Subcutaneous abdominal adipose tissue (tissue), 5 donors: ENCODE measurements at regions not wholly inside any gene's neighbourhood (a gene's known extent, or its start where the extent isn't known, plus 50 kb on each side); places are given as distances from the start of the nearest gene placed in this dataset.

Experiments
- H3K27ac ChIP-seq: one replicate; pipeline ENCODE4 v1.7.0; 2013; ENCODE audit warnings: low read depth, mild to moderate bottlenecking, inconsistent platforms, low read length, moderate library complexity
- H3K27me3 ChIP-seq, 5 donors: one replicate each; pipeline ENCODE4 v1.7.0; 2013; ENCODE audit warnings: low read length in 5 of 5, inconsistent platforms in 1 of 5; ENCODE audit not compliant: control insufficient read depth in 5 of 5, insufficient read depth in 4 of 5
- H3K36me3 ChIP-seq, 5 donors: one replicate each; pipeline ENCODE4 v1.7.0; 2013; ENCODE audit warnings: low read length in 5 of 5; ENCODE audit not compliant: control insufficient read depth in 5 of 5, insufficient read depth in 5 of 5
- H3K4me1 ChIP-seq, 5 donors: one replicate each; pipeline ENCODE4 v1.7.0; 2013; ENCODE audit warnings: low read length in 5 of 5, mild to moderate bottlenecking in 3 of 5, moderate library complexity in 1 of 5; ENCODE audit not compliant: control insufficient read depth in 5 of 5, insufficient read depth in 5 of 5
- H3K4me3 ChIP-seq, 5 donors: one replicate each; pipeline ENCODE4 v1.7.0; 2013; ENCODE audit warnings: low read length in 5 of 5, low read depth in 1 of 5
- H3K9ac ChIP-seq, 5 donors: one replicate each; pipeline ENCODE4 v1.7.0; 2013; ENCODE audit warnings: low read length in 5 of 5, mild to moderate bottlenecking in 4 of 5, moderate library complexity in 3 of 5
- H3K9me3 ChIP-seq, 5 donors: one replicate each; pipeline ENCODE4 v1.7.0; 2013; ENCODE audit warnings: low read length in 5 of 5; ENCODE audit not compliant: control insufficient read depth in 5 of 5
- donor health status: healthy.
- donor health status: healthy.
- donor health status: healthy.
- donor health status: healthy.
- donor health status: healthy.

- H3K27me3 ChIP-seq: no peaks in the 10 kb centered on the region
- no peak overlapping the region for H3K9ac ChIP-seq
- H3K4me1 ChIP-seq: peaks cover 0 to 13% (median 4%) of the 10 kb centered on the region in 5 donors
- H3K4me3 ChIP-seq: no peak overlapping the region
- H3K27ac ChIP-seq: no peak overlapping the region
- no peaks in the 10 kb centered on the region for H3K36me3 ChIP-seq
- no peaks in the 10 kb centered on the region for H3K9me3 ChIP-seq
Measured at GRCh38 chr7:17016402-17017010, 134.7 kb upstream of the AGR3 start.

DNA sequence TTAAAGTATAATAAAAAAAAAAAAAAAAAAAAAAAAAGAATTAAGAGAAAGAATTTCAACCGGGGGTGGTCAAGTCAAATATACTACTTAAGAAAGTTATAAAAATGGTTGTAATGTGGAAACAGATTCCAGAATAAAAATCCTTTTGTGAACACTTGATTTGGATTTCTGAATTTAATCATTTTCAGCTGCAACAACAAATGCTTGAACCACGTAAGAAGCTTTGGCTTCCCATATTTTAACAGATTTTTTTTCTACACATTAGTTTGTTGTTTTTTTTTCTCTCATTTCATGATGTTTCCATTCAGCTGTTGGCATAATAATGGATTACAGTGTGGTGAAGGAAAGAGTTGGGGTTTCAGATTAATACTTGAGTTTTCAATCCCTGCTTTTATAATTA lies 137.3 kb upstream of the AGR3 start:
- Histone ChIP-seq H3K9ac (no peak overlapping the region), H3K4me1 (peaks cover 0 to 13% (median 4%) of the 10 kb centered on the region in 5 donors), H3K36me3 (no peaks in the 10 kb centered on the region), H3K9me3 (no peaks in the 10 kb centered on the region), H3K4me3 (no peak overlapping the region), H3K27ac (no peak overlapping the region), H3K27me3 (no peaks in the 10 kb centered on the region)

- Histone ChIP-seq H3K4me3 (no peak overlapping the region), H3K4me1 (peaks cover 0 to 13% (median 4%) of the 10 kb centered on the region in 5 donors), H3K9me3 (no peaks in the 10 kb centered on the region), H3K27me3 (no peaks in the 10 kb centered on the region), H3K9ac (no peak overlapping the region), H3K36me3 (no peaks in the 10 kb centered on the region), H3K27ac (no peak overlapping the region)
Measured at GRCh38 chr7:17020250-17020649, 138.5 kb upstream of the AGR3 start.

DNA sequence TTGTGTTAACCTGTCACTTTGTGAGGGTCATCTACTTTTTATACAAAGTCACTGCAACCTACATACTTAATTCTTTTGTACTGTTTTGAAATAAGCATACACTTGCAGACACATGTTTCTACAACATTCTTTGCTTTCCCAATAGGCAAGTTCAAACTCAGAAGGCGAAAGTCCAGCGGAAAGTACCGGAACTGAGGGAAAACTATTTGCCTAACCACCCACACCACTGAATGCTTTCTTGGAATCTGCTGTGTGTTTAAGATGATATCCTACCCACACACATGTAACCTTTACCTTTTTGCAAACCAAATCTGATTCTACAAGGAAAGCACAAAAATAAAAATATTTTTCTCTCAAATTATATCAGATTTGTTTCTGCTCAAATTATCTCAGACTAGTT lies 139.4 kb upstream of the AGR3 start:
- no peak overlapping the region for H3K9ac ChIP-seq
- no peaks in the 10 kb centered on the region for H3K27me3 ChIP-seq
- H3K36me3 ChIP-seq: no peaks in the 10 kb centered on the region
- H3K4me1 ChIP-seq: peaks cover 0 to 7% (median 4%) of the 10 kb centered on the region in 5 donors
- H3K9me3 ChIP-seq: no peaks in the 10 kb centered on the region
- H3K4me3 ChIP-seq: no peak overlapping the region
- H3K27ac ChIP-seq: no peak overlapping the region

- no peak overlapping the region for H3K27ac ChIP-seq
- peaks cover 0 to 3% (median 3%) of the 10 kb centered on the region in 5 donors for H3K9me3 ChIP-seq
- no peaks in the 10 kb centered on the region for H3K36me3 ChIP-seq
- no peaks in the 10 kb centered on the region for H3K27me3 ChIP-seq
- no peak overlapping the region for H3K9ac ChIP-seq
- no peak overlapping the region for H3K4me3 ChIP-seq
- H3K4me1 ChIP-seq: peaks cover 0 to 11% (median 4%) of the 10 kb centered on the region in 5 donors
Measured at GRCh38 chr7:17022920-17023319, 141.1 kb upstream of the AGR3 start.

- Histone ChIP-seq H3K4me1 (peaks cover 0 to 12% (median 6%) of the 10 kb centered on the region in 5 donors), H3K36me3 (no peaks in the 10 kb centered on the region), H3K9me3 (peaks cover 0 to 10% (median 4%) of the 10 kb centered on the region in 5 donors), H3K27ac (no peak overlapping the region), H3K4me3 (no peak overlapping the region), H3K9ac (no peak overlapping the region), H3K27me3 (no peaks in the 10 kb centered on the region)
Measured at GRCh38 chr7:17026269-17026668, 144.5 kb upstream of the AGR3 start.

GRCh38 chr7:17027143-17027788 lies 145.5 kb upstream of the AGR3 start:
- Histone ChIP-seq H3K4me1 (peaks cover 0 to 12% (median 6%) of the 10 kb centered on the region in 5 donors), H3K27me3 (no peaks in the 10 kb centered on the region), H3K27ac (no peak overlapping the region), H3K36me3 (no peaks in the 10 kb centered on the region), H3K9me3 (peaks cover 0 to 10% (median 4%) of the 10 kb centered on the region in 5 donors), H3K4me3 (no peak overlapping the region), H3K9ac (no peak overlapping the region)

DNA sequence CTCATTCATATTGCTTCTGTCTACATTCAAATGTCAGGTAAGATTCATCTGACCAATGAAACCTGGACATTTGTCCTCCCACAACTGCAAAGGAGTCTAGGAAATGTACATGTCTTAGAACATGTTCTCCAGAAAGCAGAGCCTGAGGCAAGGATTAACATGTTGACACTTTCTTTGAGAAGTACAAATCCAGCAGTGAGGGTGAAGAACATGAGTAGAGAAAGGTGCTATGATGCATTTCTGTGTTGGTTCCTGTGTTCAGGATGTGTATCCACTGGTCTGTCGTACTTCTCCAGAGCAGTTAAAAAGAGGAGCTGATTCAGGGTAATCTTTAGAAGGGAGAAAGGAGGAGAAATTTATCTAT lies 146.0 kb upstream of the AGR3 start:
- no peak overlapping the region for H3K9ac ChIP-seq
- no peaks in the 10 kb centered on the region for H3K36me3 ChIP-seq
- H3K4me3 ChIP-seq: no peak overlapping the region
- H3K9me3 ChIP-seq: peaks cover 0 to 10% (median 4%) of the 10 kb centered on the region in 5 donors
- H3K4me1 ChIP-seq: peaks cover 0 to 12% (median 6%) of the 10 kb centered on the region in 5 donors
- H3K27me3 ChIP-seq: no peaks in the 10 kb centered on the region
- H3K27ac ChIP-seq: no peak overlapping the region

DNA sequence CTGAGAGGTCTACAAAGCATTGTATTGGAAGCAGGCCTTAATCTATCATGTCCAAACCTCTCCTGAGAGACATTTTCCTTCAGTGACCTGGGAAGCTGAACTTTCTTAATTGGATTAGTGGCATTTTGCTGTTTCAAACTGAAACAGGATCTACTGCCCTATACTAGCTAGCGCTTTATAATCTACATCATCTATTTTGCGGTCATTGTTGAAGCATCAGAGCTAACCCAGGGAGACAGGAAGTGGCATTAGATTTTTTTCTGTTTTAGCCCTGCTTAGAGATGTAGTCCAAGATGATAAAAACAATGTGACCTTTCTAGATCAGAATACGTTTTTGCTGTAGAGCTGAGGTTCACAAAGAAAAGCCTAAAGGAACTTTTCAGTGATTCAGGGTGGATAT lies 147.4 kb upstream of the AGR3 start:
- peaks cover 0 to 12% (median 6%) of the 10 kb centered on the region in 5 donors for H3K4me1 ChIP-seq
- no peak overlapping the region for H3K27ac ChIP-seq
- H3K9me3 ChIP-seq: peaks cover 0 to 10% (median 4%) of the 10 kb centered on the region in 5 donors
- no peaks in the 10 kb centered on the region for H3K36me3 ChIP-seq
- H3K9ac ChIP-seq: no peak overlapping the region
- no peaks in the 10 kb centered on the region for H3K27me3 ChIP-seq
- no peak overlapping the region for H3K4me3 ChIP-seq

GRCh38 chr7:17030559-17030958 lies 148.8 kb upstream of the AGR3 start:
- Histone ChIP-seq H3K27ac (no peak overlapping the region), H3K4me3 (peak overlapping the region in 1 of 5 donors; percentile 13), H3K36me3 (no peaks in the 10 kb centered on the region), H3K27me3 (no peaks in the 10 kb centered on the region), H3K4me1 (peaks cover 0 to 12% (median 6%) of the 10 kb centered on the region in 5 donors), H3K9me3 (peaks cover 0 to 10% (median 4%) of the 10 kb centered on the region in 5 donors), H3K9ac (no peak overlapping the region)
